HFF-Myc (cell line): ENCODE measurements at regions not wholly inside any gene's neighbourhood (a gene's known extent, or its start where the extent isn't known, plus 50 kb on each side); places are given as distances from the start of the nearest gene placed in this dataset.

Source experiments
- DNase-seq: peaks from one replicate; pipeline ENCODE4 v3.0.0-alpha.2; 2011; ENCODE audit warnings: low read depth; ENCODE audit errors: extremely low read depth
- H3K4me3 ChIP-seq: replicated peaks from 2 replicates; pipeline ENCODE4 v1.5.1; 2011; ENCODE audit warnings: low read depth, mild to moderate bottlenecking, control low read depth, low read length
- TF ChIP-seq, protein P1 (sequence below): IDR thresholded peaks from 2 replicates; pipeline ENCODE4 v1.5.1; 2012; ENCODE audit warnings: mild to moderate bottlenecking, low read depth, low read length, control low read depth; ENCODE audit errors: missing control alignments

- DNase-seq, result no peak
- H3K4me3 ChIP-seq, result no peak overlapping the region
- TF ChIP-seq, protein P1, sequence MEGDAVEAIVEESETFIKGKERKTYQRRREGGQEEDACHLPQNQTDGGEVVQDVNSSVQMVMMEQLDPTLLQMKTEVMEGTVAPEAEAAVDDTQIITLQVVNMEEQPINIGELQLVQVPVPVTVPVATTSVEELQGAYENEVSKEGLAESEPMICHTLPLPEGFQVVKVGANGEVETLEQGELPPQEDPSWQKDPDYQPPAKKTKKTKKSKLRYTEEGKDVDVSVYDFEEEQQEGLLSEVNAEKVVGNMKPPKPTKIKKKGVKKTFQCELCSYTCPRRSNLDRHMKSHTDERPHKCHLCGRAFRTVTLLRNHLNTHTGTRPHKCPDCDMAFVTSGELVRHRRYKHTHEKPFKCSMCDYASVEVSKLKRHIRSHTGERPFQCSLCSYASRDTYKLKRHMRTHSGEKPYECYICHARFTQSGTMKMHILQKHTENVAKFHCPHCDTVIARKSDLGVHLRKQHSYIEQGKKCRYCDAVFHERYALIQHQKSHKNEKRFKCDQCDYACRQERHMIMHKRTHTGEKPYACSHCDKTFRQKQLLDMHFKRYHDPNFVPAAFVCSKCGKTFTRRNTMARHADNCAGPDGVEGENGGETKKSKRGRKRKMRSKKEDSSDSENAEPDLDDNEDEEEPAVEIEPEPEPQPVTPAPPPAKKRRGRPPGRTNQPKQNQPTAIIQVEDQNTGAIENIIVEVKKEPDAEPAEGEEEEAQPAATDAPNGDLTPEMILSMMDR, result no peak
These were observed 63.2 kb upstream of the GHR start for GRCh38 chr5:42360056-42360455.

GRCh38 chr5:42360616-42361314, 62.5 kb upstream of the GHR start:
- H3K4me3 ChIP-seq, result no peak overlapping the region
- TF ChIP-seq, protein P1, result no peak
- DNase-seq, result no peak

DNA sequence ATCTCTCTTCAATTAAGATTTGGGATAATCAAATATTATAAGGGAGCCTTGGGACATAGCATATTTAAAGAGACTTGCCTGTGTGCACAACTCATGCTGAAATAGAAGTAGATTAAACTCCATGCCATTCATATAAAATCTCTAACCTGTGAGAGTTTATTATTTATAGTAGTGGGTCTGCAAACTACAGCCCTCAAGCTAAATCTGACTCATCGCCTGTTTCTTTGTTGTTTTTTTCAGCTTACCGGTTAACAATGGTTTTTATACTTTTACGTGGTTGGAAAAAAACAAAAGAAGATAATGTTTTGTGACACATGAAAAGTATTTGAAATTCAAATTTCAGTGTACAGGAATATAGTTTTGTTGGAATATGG, 61.9 kb upstream of the GHR start:
- H3K4me3 ChIP-seq, result no peak overlapping the region
- no peak for DNase-seq
- TF ChIP-seq, protein P1, result no peak

DNA sequence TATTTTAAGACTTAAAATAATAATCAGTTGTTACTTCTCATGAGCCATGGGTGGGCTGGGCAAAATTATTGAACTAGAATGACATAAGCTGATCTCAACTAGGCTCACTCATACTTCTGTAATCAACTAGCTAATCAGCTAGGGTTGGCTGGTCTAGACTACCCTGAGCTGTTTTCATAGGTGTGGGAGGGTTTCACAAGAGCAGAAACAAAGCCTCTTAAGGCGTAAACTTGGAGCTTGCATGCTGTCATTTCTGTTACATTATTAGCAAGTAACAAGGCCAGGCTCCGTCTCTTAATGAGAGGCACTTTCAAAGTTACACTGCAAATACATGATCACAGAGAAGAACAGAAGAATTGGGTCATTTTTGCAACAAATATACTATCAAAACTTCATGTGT, 57.2 kb upstream of the GHR start:
- TF ChIP-seq, protein P1, result no peak
- no peak overlapping the region for H3K4me3 ChIP-seq
- DNase-seq, result no peak
